Gastroesophageal sphincter (tissue), 4 donors: ENCODE measurements at regions not wholly inside any gene's neighbourhood (a gene's known extent, or its start where the extent isn't known, plus 50 kb on each side); places are given as distances from the start of the nearest gene placed in this dataset.

Experiments
- ATAC-seq: fragments of 150-250 bp; one replicate; pipeline ENCODE4 v1.9.1; 2016; ENCODE audit warnings: mild to moderate bottlenecking, moderate library complexity
- H3K27ac ChIP-seq, 4 donors: fragments of 200-600 bp; sonication (generic) in 3 of 4; 1 replicate in 3 of 4; 2 replicates in 1 of 4; pipeline ENCODE4 v1.5.1; 2016 to 2019
- H3K27me3 ChIP-seq: fragments of 200-600 bp; sonication (generic); one replicate; pipeline ENCODE4 v1.5.1; 2019
- H3K36me3 ChIP-seq, 2 donors: fragments of 200-600 bp; sonication (generic); one replicate each; pipeline ENCODE4 v1.5.1; 2019; ENCODE audit warnings: control low read depth in 1 of 2
- H3K4me1 ChIP-seq, 3 donors: fragments of 200-600 bp; sonication (generic); 1 replicate in 2 of 3; 2 replicates in 1 of 3; pipeline ENCODE4 v1.5.1; 2016 to 2019; ENCODE audit warnings: control low read depth in 2 of 3
- H3K4me3 ChIP-seq, 2 donors: fragments of 200-600 bp; sonication (generic); one replicate each; pipeline ENCODE4 v1.5.1; 2019; ENCODE audit warnings: mild to moderate bottlenecking in 1 of 2, moderate library complexity in 1 of 2
- H3K9me3 ChIP-seq, 3 donors: fragments of 200-600 bp; sonication (generic); one replicate each; pipeline ENCODE4 v1.5.1; 2017 to 2019; ENCODE audit warnings: control low read depth in 2 of 3
- CTCF ChIP-seq, 4 experiments: fragments of 200-600 bp in 2 of 4; fragments of 450-650 bp in 2 of 4; sonication (generic) in 1 of 4; IDR thresholded peaks; one replicate each; pipeline ENCODE4 v1.5.1; 2017 to 2019; ENCODE audit warnings: antibody characterized with exemption in 4 of 4, mild to moderate bottlenecking in 2 of 4, moderate library complexity in 2 of 4
- EP300 ChIP-seq: sonication (generic); formaldehyde crosslinking; IDR thresholded peaks from one replicate; pipeline ENCODE4 v1.6.1; 2017; ENCODE audit warnings: antibody characterized with exemption, mild to moderate bottlenecking
- POLR2A ChIP-seq, 2 donors: fragments of 450-650 bp; IDR thresholded peaks; one replicate each; pipeline ENCODE4 v1.6.1; 2017; ENCODE audit warnings: antibody characterized with exemption in 2 of 2, mild to moderate bottlenecking in 2 of 2, moderate library complexity in 1 of 2
- POLR2AphosphoS5 ChIP-seq: sonication (generic); formaldehyde crosslinking; IDR thresholded peaks from one replicate; pipeline ENCODE4 v1.6.1; 2017; ENCODE audit warnings: antibody characterized with exemption
- WGBS, 2 donors: methylation state at CpG; one replicate each; pipeline ENCODE4 v1.1.5; 2018; ENCODE audit warnings: low coverage in 1 of 2; 5-methylcytosine and 5-hydroxymethylcytosine counted together

- TF ChIP-seq EP300 (no peak), POLR2A (IDR thresholded peaks at IDR 0.05) (no peak), POLR2AphosphoS5 (no peak), CTCF (IDR thresholded peaks at IDR 0.05) (no peak)
- ATAC-seq, result no peak
- H3K36me3 ChIP-seq, result no peaks in the 10 kb centered on the region
- 80 to 83% methylated on average over 2 to 3 of the region's 3 CpGs for WGBS, 2 donors
- no peak overlapping the region for H3K27ac ChIP-seq
- no peak overlapping the region for H3K4me3 ChIP-seq
- no peaks in the 10 kb centered on the region for H3K9me3 ChIP-seq
- H3K27me3 ChIP-seq, result no peaks in the 10 kb centered on the region
- H3K4me1 ChIP-seq, result no peaks in the 10 kb centered on the region
Measured at GRCh38 chr5:175328687-175329086, 115.3 kb downstream of the DRD1 start.

- no peak overlapping the region for H3K4me3 ChIP-seq
- WGBS, 2 donors, result 44 to 73% methylated on average over 3 to 4 of the region's 4 CpGs
- no peaks in the 10 kb centered on the region for H3K4me1 ChIP-seq
- no peak for ATAC-seq
- H3K9me3 ChIP-seq, result no peaks in the 10 kb centered on the region
- H3K27me3 ChIP-seq, result no peaks in the 10 kb centered on the region
- H3K27ac ChIP-seq, result no peak overlapping the region
- TF ChIP-seq POLR2A (IDR thresholded peaks at IDR 0.05), result no peak
- TF ChIP-seq POLR2AphosphoS5, result no peak
- no peak for TF ChIP-seq EP300
- no peak for TF ChIP-seq CTCF (IDR thresholded peaks at IDR 0.05)
- no peaks in the 10 kb centered on the region for H3K36me3 ChIP-seq
Measured at GRCh38 chr5:175328176-175328575, 115.8 kb downstream of the DRD1 start.

GRCh38 chr5:175325681-175326080 lies 118.3 kb downstream of the DRD1 start:
- H3K36me3 ChIP-seq, result no peaks in the 10 kb centered on the region
- TF ChIP-seq CTCF (IDR thresholded peaks at IDR 0.05) (no peak), POLR2AphosphoS5 (no peak), EP300 (no peak), POLR2A (IDR thresholded peaks at IDR 0.05) (no peak)
- no peaks in the 10 kb centered on the region for H3K4me1 ChIP-seq
- H3K27ac ChIP-seq, result no peak overlapping the region
- ATAC-seq, result no peak
- no peaks in the 10 kb centered on the region for H3K27me3 ChIP-seq
- no peak overlapping the region for H3K4me3 ChIP-seq
- no peaks in the 10 kb centered on the region for H3K9me3 ChIP-seq

GRCh38 chr5:175321927-175322532 lies 122.0 kb downstream of the DRD1 start:
- Histone ChIP-seq H3K4me3 (no peak overlapping the region), H3K27me3 (no peaks in the 10 kb centered on the region)
- no peak for ATAC-seq

More at GRCh38 chr5:175321927-175322532, 122.0 kb downstream of the DRD1 start:
- TF ChIP-seq CTCF (IDR thresholded peaks at IDR 0.05) (no peak), EP300 (no peak), POLR2AphosphoS5 (no peak), POLR2A (IDR thresholded peaks at IDR 0.05) (no peak)
- Histone ChIP-seq H3K9me3 (no peaks in the 10 kb centered on the region), H3K36me3 (no peaks in the 10 kb centered on the region), H3K27ac (no peak overlapping the region), H3K4me1 (no peaks in the 10 kb centered on the region)
- WGBS, 2 donors, result 25 to 80% methylated on average over 1 to 3 of the region's 3 CpGs
